ENCODE measurements at regions not wholly inside any gene's neighbourhood (a gene's known extent, or its start where the extent isn't known, plus 50 kb on each side); places are given as distances from the start of the nearest gene placed in this dataset.
"Not testable (repeated sequence)": the region's sequence is repeated elsewhere in the genome, so short reads cannot be mapped to it uniquely, and the experiment has no call there.

DNA sequence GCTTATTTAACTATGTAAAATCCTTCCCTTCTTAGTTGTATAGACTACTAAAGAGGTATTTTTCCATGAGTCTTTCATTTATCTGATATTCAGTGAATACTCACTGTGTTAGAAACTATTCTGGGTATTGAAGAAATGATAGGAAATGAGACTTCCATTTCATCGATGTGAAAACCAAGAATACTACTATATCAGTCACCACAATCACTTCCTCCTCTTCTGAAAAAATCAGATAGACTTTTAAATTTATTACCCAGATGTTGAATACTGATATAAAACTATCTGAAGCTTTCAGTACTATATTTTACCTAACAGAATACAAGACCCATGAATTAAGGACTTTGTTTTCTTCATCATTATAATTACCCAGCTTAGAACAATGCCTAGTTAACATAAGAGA is 1801.1 kb upstream of the CELF4 start:
- DNase-seq = no peak

GRCh38 chr18:39365836-39366485 is 1800.4 kb upstream of the CELF4 start:
- DNase-seq = peak; percentile 28

GRCh38 chr18:39360072-39360471 is 1794.5 kb upstream of the CELF4 start:
- no peak for DNase-seq

DNA sequence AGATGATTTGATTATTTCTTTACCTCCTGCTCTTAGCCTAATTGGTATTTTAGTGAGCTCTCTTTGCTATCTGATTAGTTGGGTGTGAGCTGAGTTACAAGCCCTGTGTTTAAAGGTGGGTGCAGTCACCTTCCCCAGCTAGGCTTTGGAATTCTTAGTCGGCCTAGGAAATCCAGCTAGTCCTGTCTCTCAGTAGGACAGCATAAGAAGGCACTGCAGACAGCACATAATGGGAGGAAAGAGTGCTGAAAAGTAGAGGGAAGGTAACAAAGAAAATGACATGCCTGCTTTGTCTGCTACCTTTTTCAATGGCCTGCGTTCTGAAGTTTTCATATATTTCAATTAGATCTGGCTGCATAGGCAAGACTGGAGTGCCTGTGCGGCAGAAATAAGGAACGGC is 1794.0 kb upstream of the CELF4 start:
- DNase-seq = no peak

DNA sequence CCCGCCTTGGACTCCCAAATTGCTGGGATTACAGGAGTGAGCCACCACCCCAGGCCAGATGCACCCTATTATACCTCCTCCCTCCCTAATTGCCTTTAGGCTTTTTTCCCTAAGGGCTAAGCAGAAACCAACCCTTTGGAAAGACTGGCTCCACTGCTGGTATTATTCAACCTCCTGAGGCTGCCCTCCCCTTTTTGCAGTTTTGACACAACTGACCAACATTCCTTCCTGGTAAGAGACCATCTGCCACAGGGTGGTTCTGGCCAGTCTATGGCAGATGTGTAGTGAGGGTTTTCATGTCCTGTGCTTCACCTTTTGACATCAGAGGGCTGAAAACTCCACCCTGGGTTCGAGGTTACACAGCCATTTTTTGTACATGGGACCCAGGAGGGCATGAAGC is 1785.3 kb upstream of the CELF4 start:
- no peak for DNase-seq

DNA sequence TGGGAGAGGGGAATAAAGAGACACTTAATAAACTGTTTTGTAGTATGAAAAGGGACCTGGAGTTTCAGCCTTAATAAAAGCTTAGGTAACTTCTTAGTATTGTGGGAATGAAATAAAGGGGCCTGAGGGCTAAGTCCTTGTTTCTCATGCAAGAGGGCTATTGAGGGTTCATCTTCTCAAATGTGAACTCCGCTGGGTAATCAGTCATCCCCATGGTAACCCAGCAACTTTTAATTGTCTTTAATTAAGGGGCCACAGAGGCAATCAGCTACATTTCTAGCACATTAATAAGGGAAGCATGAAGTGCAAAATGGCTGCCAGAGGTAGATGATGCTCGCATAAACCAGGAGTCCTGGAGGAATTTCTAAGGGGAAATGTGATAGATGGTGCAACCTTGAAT is 1784.2 kb upstream of the CELF4 start:
- no peak for DNase-seq

GRCh38 chr18:39348757-39349156 is 1783.2 kb upstream of the CELF4 start:
- DNase-seq = no peak

- DNase-seq = no peak
These were observed 1782.1 kb upstream of the CELF4 start for GRCh38 chr18:39347701-39348100.

DNA sequence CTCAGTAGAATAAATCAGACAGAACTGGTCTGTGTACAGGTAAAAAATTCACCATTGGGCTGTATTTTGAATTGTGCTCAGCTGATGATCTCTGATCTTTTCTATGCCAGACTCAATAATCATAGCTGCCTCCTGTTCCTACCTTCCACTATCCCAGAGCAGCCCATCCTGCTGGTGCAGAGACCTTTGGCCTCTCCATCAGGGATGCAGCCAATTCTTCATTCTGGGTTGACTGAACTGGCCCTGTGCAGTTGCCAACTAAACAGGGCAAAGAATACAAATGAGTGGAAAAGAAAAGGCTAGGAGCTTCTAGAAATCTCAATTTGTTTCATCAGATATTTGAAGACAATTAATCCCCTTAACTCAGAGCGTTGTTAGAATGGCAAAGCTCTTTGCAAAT is 1781.3 kb upstream of the CELF4 start:
- DNase-seq = no peak

- no peak for DNase-seq
These were observed 1779.7 kb upstream of the CELF4 start for GRCh38 chr18:39345321-39345720.

GRCh38 chr18:39344487-39344886 is 1778.9 kb upstream of the CELF4 start:
- no peak for DNase-seq

DNA sequence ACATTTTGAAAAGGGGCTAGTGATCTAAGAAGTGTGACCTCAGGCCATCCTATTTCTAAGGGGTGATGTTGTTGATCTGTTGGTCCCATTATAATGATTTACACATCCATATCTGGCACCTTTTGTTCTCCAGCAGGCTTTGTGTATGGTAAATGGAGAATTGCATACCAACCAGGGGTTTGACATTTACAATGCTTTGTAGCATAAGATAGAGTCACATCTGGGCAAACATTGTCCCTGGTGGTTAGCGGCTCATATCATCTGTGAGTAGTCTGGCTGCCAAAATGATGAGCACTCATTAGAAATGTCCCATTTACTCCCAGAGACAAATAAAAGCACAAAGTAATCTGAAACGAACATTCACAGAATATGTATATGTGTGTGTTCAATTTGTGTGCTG is 1775.5 kb upstream of the CELF4 start:
- DNase-seq = no peak

DNA sequence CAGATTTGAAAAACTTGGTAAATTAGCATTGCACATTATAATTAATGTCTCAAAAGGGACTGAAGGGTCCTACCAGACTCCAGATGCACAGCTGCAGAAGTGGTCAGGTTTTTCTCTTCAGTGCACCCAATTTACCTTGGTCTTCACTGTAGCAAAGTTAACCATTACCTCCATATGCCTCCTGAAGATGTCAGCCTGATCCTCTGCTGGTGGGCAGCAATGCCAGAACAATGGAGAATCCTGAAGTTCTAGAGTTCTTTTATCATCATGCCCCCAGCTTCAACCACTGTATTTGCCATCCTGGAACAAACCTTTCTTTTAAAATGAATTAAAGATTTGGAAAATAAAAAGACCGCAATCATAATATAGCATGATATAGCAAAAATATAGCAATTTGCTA is 1774.8 kb upstream of the CELF4 start:
- no peak for DNase-seq

GRCh38 chr18:39329496-39330275 is 1764.1 kb upstream of the CELF4 start:
- DNase-seq = no peak

GRCh38 chr18:39326772-39327171 is 1761.2 kb upstream of the CELF4 start:
- DNase-seq = no peak

DNA sequence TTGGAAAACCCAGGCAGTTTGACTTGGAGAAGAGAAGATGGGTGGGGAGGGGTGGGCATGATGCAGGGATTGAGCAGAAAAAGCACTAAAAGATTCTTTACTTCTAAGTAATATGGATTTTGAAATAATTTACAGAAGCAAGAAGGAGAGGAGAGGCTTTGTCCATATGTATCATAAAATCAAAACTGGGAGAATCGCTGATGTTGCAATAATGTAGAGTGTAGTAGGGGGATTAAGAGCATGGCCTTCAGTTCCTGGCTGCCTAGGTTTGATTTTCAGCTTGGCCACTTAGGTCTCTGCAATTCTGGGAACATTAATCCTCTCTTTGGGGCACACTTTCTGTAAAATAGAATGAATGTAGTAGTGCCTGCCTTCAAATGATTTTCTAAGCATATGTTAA is 1760.4 kb upstream of the CELF4 start:
- no peak for DNase-seq

DNA sequence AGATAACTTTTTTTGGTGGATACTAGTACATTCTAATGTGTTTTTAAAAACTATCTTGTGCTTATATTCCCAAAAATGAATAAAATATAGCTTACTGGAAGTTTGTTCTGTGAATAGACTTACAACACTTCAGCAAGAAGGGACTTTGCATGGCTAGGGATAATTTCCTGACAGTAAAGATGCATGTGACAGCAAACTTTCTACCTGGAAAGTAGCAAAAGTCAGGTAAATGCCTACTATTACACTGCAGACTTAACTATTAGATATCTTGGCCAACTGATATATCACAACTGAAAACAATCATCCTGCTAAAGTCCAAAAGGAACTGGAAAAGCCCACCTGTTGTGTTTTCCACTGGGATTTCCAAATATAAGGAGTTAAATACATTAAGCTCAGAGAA is 1753.5 kb upstream of the CELF4 start:
- no peak for DNase-seq

GRCh38 chr18:39318462-39318861 is 1752.9 kb upstream of the CELF4 start:
- no peak for DNase-seq

DNA sequence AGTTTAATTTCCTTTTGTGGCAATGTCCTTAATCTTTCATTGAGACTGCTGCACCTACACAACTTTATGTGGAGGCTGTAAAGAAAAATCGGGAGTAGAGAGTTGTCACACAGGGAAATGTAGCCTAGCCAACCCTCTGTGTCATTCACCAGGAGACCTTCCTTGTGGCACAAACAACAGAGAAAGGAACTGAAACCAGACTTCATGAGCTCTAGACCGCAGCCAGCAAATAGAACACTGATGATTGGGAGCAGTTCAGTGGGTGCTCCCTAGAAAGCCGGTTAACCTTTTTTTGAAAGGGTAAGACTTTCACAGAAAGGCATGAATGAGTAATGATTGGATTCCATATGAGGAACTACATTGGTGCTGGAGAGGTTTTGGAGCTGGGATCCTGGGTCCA is 1752.4 kb upstream of the CELF4 start:
- no peak for DNase-seq

DNA sequence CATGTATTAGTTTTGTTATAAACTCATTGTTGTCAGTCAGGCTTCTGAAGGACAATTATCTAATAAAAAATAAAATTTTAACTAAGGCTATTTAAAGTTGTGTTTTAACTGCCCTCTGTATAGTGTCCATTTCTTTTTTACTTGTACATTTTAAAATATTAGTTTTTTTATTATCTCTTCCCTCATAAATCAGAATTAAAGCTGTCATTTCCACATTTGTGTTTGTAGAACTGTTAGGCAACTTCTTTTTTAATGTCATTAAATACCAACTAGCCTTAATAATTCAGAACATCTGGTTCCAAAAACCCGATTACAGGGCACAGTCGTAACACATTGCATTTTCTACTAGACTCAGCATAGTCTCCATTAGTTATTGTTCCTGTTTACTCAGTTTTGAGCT is 1749.0 kb upstream of the CELF4 start:
- no peak for DNase-seq

GRCh38 chr18:39313992-39314391 is 1748.4 kb upstream of the CELF4 start:
- no peak for DNase-seq

- no peak for DNase-seq
These were observed 1745.6 kb upstream of the CELF4 start for GRCh38 chr18:39311111-39311712.

DNA sequence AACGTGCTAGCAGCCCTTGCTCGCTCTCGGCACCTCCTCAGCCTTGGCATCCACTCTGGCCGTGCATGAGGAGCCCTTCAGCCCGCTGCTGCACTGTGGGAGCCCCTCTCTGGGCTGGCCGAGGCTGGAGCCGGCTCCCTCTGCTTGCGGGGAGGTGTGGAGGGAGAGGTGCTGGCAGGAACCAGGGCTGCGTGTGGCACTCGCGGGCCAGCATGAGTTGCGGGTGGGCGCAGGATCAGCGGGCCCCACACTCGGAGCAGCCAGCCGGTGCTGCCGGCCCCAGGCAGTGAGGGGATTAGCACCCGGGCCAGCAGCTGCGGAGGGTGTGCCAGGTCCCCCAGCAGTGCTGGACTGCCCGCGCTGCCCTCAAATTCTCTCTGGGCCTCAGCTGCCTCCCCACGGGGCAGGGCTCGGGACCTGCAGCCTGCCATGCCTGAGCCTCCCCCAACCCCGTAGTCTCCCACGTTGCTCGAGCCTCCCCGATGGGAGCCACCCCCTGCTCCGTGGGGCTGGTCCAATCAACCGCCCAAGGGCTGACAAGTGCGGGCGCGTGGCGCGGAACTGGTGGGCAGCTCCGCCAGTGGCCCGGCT is 1743.4 kb upstream of the CELF4 start:
- not testable (repeated sequence) for DNase-seq

DNA sequence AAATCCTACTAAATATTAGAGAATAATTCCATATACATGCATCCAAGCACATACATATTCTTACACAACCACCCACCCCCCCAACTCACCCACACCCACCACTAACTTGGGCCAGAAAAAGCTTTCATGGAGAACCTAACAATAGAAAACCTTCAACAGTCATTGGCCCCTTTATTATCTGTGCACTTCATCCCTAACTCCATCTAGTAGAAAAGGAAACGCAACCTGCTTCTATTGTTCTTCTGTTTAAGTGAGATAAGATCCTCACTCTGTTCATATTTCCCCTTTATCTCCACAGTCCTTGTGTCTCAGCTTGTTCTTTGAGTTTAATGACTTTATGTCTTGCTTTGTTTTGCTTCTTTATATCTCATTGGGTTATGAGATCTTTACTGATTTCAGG is 1740.2 kb upstream of the CELF4 start:
- peak; percentile 21 for DNase-seq
